HG02642 (cell line): ENCODE measurements at regions not wholly inside any gene's neighbourhood (a gene's known extent, or its start where the extent isn't known, plus 50 kb on each side); places are given as distances from the start of the nearest gene placed in this dataset.

Source experiments
- ATAC-seq: cut with Tn5 transposase; IDR thresholded peaks from one replicate; pipeline ENCODE4 v1.9.1; 2021; ENCODE audit warnings: mild to moderate bottlenecking; ENCODE audit not compliant: unreplicated experiment, poor library complexity

DNA sequence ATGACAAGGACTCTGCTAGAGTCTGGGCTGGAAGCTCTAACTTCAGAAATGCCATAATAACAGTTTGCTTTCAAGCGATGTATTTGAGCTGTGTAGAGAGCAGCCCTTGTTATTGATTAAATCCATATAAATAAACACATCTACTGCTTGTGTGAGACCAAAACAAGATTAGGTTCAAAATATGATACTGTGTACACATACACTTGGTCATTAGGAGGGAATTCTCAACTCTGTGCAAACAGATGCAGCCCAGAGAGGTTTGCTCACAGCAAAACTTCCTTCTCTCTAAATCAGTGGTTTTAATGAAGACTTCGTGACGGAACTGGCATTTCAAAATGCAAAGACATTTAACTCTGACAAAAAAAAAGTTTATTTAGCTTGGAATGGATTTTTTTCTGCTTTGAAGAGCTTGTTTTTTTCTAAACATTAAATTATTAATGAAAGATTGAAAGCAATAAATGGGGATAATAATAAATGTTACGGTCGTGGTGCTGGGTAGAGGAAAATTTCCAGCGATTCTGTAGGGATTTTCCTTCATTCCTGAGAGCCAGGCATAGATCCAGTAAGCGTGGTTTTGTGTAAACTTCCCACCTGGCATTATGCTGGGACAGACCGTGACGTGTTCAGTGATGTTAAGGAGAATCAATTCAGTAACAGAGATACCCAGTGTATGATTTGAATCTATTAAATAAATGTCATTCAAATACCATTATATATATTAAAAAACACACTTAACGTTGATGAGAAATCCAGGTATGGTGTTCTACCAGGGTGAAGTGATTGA lies 213.7 kb downstream of the TEX29 start:
- no peak for ATAC-seq

DNA sequence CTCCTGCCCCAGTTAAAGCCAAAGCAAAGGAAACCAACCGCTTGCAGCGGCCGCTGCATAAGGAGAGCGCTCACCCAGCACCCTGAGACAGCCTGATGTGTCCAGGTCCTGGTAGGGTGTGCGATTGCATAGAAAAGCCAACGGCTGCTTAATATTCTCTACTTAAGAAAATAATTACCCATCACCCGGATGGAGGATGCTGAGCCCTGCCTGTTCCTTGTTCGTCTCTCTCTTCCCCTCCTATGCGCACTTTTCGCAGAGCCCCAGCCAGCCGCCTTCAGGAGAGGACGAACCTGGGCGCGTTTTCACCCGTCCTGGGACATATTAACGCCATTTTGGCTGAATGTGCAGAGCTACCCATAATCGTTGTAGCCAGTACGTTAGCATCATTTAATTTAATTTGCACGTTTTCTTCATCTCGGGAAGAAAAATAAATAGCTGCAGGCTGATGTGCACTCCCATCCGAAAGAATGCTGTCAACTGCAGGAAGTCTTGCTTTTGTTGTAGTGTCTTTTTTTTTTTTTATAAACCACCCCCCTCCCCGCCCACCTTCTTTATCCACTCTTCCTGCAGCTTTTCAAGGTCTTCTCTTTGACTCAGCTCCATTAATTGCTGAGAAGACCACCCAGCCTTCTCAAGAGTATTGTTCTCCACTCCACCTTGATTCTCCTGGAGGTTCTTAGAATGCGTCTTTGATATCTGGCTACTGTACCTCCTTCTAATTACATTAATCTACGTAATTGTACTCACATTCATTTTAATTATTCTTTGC lies 214.5 kb downstream of the TEX29 start:
- no peak for ATAC-seq

- ATAC-seq = no peak
Measured at GRCh38 chr13:111535523-111535811, 215.0 kb downstream of the TEX29 start.

DNA sequence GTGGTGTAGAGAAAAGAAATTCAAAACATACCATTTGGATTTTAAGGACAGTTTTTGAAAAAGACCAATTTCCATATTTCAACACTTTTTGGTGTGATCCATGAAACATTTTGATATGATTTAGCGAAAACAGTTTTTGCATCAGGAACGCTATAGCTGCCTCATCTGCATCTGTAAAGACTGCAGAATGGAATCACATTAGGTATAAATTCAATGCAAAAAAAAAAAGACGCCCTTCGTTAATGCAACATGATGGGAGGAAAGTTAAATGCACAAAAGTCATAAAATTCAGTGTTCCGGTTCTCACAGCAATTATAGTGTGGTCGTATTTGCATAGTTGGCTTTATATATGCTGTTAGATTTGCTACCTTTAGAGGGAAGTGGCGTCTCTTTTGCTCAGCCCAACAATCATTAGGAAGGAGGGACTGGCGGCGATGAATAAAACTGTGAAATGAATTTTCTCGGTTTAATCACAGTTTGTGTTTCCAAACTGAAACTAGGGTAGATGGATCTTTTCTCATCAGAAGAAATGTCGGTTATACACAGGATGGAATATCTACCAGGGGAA lies 215.7 kb downstream of the TEX29 start:
- no peak for ATAC-seq

- ATAC-seq = no peak
Measured at GRCh38 chr13:111537115-111537728, 216.8 kb downstream of the TEX29 start.

DNA sequence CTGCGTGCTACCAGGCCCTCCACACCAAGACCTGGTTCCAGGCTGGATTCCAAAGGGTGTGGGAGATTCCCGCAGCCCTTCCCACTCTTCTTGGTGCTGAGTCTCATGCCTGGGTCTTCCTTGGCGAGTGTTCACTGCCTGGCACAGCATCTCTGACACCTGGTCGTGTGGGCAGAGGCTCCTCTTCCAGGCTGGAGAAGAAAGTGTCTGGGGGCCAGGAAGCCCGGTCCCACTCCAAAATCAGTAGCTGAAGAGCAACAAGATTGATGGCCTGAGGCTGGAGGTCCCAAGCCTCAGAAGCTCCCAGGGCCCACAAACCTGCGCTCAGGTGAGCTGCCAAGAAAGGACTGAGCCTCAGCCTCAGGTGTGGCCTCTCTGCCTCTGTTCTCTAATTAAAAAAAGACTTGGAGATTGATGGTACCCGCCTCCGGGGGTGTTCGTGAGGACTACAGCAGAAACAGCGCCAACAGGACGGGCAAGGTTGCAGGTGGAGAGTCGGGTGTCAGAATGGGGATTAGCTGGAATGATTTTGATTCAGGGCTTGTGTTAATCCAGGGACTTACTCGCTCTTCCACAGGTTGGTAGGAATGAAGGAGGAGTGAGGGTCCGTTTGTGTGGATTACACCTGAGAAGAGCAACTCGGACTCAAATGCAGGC lies 217.5 kb downstream of the TEX29 start:
- no peak for ATAC-seq

- no peak for ATAC-seq
Measured at GRCh38 chr13:111539252-111539651, 218.8 kb downstream of the TEX29 start.

GRCh38 chr13:111539791-111540446 lies 219.5 kb downstream of the TEX29 start:
- ATAC-seq = no peak

DNA sequence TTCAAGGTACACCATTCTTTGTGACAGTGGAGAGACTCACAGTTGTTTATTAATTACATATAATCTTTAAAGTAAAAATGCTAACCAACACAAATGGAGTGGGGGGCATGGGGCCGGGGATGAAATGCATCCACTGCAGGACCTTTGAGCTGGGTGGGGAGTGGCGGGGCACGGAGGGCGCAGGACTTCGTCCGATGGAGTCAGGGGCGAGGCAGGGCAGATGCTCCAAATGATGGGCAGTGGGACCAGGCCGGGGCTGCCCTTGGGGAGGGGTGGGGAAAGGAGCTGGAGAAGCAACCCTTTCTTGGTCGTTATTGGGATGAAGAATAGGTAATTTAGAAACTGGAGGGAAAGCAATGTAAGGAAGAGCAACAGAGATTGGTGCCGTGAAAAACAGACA lies 220.0 kb downstream of the TEX29 start:
- ATAC-seq = no peak

GRCh38 chr13:111541345-111541744 lies 220.9 kb downstream of the TEX29 start:
- ATAC-seq = no peak

GRCh38 chr13:111541752-111542529 lies 221.5 kb downstream of the TEX29 start:
- no peak for ATAC-seq

- ATAC-seq = no peak
Measured at GRCh38 chr13:111542530-111543341, 222.3 kb downstream of the TEX29 start.

- no peak for ATAC-seq
Measured at GRCh38 chr13:111546921-111547675, 226.7 kb downstream of the TEX29 start.

DNA sequence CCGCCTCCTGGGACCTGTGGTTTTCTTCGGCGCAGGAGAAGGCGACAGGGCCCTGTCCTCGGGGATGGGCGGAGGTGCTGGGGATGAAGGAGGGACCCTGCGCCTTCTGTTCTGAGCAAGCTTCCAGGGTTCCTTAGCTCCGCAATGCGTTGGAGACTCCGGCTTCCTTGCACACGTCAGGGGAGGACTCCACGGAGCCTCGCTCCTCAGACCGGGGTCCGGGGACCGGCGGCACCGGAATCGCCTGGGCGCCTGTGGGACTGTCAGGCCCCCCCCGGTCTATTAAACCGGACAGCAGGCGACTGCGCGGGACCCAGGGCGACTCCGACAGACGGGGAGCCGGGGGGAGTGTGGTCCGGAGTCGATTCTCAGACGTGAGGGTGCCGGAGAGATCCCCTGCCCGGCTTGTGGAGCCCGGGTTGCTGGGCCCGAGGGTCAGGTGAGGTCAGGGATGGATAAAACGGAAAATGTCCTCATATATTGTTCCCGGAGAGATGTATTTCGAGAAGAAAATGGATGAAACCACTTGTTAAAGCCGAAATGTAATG lies 227.4 kb downstream of the TEX29 start:
- no peak for ATAC-seq

GRCh38 chr13:111548301-111548700 lies 227.9 kb downstream of the TEX29 start:
- ATAC-seq = no peak

DNA sequence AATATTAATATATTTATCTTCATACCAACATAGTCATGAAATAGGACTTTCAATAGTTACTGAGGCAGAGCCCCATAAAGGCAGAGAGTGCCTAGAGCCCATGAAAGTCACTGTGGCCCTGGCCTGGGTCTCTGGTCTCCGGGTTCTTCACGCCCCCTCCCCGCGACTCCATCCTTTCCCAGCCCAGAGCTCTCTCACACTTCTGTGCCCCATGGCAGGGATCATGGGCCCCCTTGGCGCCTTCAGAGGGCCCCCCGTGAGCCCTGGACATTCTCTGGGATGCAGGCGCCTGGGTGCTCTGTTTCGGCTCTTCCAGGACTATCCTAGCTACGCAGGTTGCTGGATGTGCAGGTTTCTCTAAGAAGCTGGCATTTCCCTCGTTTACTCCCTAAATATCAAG lies 228.4 kb downstream of the TEX29 start:
- no peak for ATAC-seq

GRCh38 chr13:111549464-111549863 lies 229.0 kb downstream of the TEX29 start:
- ATAC-seq = no peak

- ATAC-seq = no peak
Measured at GRCh38 chr13:111550062-111550461, 229.6 kb downstream of the TEX29 start.
